Type B pancreatic cell (in vitro differentiated cells): ENCODE measurements at regions not wholly inside any gene's neighbourhood (a gene's known extent, or its start where the extent isn't known, plus 50 kb on each side); places are given as distances from the start of the nearest gene placed in this dataset.

ENCODE experiments used
- DNase-seq: peaks from one replicate; pipeline ENCODE4 v3.0.0; 2021; ENCODE audit warnings: mixed read lengths; ENCODE audit not compliant: unreplicated experiment; ENCODE audit errors: extremely low spot score
- H3K27ac Mint-ChIP-seq: 2 replicates; pipeline ENCODE4 v1.8.0; 2021; ENCODE audit warnings: mild to moderate bottlenecking, mixed read lengths
- H3K27me3 Mint-ChIP-seq: 2 replicates; pipeline ENCODE4 v1.8.0; 2021; ENCODE audit warnings: mixed read lengths
- H3K36me3 Mint-ChIP-seq: 2 replicates; pipeline ENCODE4 v1.8.0; 2021; ENCODE audit warnings: mixed read lengths
- H3K4me1 Mint-ChIP-seq: one replicate; pipeline ENCODE4 v1.8.0; 2021; ENCODE audit warnings: mixed read lengths; ENCODE audit not compliant: unreplicated experiment
- H3K4me3 Mint-ChIP-seq: 2 replicates; pipeline ENCODE4 v1.8.0; 2021; ENCODE audit warnings: mild to moderate bottlenecking, mixed read lengths
- H3K9me3 Mint-ChIP-seq: 2 replicates; pipeline ENCODE4 v1.8.0; 2021; ENCODE audit warnings: mixed read lengths
- TF ChIP-seq, protein P1 (sequence below): fragments of 200-600 bp; sonication (generic); conservative IDR thresholded peaks from 2 replicates; pipeline ENCODE4 v1.5.0; 2021; ENCODE audit warnings: antibody characterized with exemption, mild to moderate bottlenecking

DNA sequence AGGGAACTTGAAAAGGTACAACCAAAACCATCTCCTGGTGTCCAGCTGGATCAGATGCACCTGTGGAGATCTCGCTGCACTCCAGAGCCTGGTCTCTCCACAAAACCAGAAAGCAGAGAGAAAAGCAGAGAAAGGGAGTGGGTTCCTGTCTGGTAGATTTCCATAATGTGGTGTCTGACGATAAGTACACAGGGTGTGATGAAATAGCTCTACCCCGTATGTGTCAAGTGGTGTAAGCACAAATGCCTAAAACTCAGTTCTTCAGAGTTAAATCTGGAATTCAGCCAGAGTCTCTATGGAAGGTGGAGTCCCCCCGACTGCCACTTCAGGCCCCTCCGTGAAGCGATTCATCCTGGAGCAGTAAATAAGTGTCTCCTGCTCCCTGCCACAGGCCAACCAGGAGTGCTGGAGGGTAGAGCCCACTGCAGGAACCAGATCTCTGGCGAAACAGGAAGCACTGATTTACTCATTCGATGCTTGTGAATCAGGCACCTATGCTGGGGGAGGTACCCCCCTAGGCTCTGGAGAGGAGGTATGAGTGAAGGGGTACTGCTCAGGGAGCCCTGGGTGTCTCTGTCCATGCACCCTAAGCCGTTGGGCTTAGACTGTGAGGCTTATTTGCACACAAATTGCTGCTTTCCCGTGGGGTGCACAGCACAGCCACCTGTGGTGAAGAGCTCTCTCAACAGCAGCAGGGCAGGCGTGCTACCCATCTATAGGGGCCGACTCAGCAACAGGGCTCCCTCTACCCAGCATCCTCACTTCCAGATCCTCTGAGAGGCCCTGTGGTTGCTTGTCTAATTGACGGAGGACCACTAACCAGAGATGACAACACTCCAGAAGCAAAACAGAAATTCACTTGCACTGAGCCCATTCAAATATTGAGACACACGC lies 97.1 kb upstream of the MYOCD start:
- Mint-ChIP-seq H3K27me3 (peaks cover 29% of the 10 kb centered on the region), H3K36me3 (no peaks in the 10 kb centered on the region), H3K4me1 (peaks cover 12% of the 10 kb centered on the region), H3K4me3 (no peak overlapping the region), H3K27ac (no peak overlapping the region), H3K9me3 (no peaks in the 10 kb centered on the region)
- TF ChIP-seq, protein P1, sequence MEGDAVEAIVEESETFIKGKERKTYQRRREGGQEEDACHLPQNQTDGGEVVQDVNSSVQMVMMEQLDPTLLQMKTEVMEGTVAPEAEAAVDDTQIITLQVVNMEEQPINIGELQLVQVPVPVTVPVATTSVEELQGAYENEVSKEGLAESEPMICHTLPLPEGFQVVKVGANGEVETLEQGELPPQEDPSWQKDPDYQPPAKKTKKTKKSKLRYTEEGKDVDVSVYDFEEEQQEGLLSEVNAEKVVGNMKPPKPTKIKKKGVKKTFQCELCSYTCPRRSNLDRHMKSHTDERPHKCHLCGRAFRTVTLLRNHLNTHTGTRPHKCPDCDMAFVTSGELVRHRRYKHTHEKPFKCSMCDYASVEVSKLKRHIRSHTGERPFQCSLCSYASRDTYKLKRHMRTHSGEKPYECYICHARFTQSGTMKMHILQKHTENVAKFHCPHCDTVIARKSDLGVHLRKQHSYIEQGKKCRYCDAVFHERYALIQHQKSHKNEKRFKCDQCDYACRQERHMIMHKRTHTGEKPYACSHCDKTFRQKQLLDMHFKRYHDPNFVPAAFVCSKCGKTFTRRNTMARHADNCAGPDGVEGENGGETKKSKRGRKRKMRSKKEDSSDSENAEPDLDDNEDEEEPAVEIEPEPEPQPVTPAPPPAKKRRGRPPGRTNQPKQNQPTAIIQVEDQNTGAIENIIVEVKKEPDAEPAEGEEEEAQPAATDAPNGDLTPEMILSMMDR = no peak
- DNase-seq = no peak

DNA sequence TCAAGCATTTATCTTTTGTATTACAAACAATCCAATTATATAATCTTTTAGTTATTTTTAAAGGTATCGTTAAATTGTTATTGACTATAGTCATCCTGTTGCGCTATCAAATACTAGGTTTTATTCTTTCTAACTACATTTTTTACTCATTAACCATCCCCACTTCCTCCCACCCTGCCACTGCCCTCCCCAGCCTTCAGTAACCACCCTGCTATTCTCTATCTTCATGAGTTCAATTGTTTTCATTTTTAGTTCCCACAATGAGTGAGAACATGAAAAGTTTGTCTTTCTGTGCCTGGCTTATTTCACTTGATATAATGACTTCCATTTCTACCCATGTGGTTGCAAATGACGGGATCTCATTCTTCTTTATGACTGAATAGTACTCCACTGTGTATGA lies 94.1 kb upstream of the MYOCD start:
- no peak overlapping the region for H3K27ac Mint-ChIP-seq
- peaks cover 21% of the 10 kb centered on the region for H3K27me3 Mint-ChIP-seq
- no peaks in the 10 kb centered on the region for H3K36me3 Mint-ChIP-seq
- H3K9me3 Mint-ChIP-seq = no peaks in the 10 kb centered on the region
- DNase-seq = no peak
- TF ChIP-seq, protein P1 = no peak
- peaks cover 8% of the 10 kb centered on the region for H3K4me1 Mint-ChIP-seq
- H3K4me3 Mint-ChIP-seq = no peak overlapping the region

DNA sequence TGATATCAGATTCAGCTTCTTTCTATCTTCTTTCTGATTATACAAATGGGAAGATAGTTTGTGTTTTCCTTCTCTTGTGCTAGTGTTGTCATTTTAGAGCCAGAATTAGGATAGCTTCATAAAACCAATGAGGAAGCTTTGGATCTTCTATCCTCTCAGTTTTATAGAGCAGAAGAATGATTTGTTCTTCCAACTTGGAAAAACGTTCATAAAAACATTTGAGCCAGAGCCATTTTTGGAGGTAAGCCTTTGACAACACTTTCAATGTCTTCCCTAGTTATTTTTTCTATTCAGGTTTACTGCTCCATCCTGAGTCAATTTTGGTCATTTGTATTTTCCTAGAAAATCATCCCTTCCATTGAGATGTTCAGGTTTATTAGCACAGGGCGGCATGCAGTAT lies 91.2 kb upstream of the MYOCD start:
- no peaks in the 10 kb centered on the region for H3K36me3 Mint-ChIP-seq

DNA sequence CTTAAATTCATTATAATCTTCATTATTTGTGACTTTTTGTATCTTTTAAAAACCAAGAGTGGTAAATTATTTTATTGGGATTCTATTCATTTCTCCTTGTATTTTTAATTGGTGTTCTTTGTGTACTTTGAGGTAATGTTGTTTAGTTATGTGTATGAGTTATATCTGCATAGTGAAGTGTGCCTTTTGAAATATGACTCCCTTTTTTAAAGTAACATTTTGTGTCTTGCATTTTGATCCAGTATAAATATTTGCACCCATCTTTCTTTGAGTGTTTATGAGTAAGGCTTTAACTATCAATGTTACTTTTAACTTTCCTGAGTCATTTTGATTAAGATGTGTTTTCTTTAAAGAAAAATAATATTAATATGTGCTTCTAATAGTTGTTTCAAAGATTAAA lies 90.0 kb upstream of the MYOCD start:
- TF ChIP-seq, protein P1 = no peak

More for the DNA sequence above, 91.2 kb upstream of the MYOCD start:
- TF ChIP-seq, protein P1 = no peak
- peaks cover 13% of the 10 kb centered on the region for H3K27me3 Mint-ChIP-seq
- no peak for DNase-seq
- H3K4me3 Mint-ChIP-seq = no peak overlapping the region
- no peaks in the 10 kb centered on the region for H3K9me3 Mint-ChIP-seq
- peaks cover 6% of the 10 kb centered on the region for H3K4me1 Mint-ChIP-seq
- no peak overlapping the region for H3K27ac Mint-ChIP-seq

DNA sequence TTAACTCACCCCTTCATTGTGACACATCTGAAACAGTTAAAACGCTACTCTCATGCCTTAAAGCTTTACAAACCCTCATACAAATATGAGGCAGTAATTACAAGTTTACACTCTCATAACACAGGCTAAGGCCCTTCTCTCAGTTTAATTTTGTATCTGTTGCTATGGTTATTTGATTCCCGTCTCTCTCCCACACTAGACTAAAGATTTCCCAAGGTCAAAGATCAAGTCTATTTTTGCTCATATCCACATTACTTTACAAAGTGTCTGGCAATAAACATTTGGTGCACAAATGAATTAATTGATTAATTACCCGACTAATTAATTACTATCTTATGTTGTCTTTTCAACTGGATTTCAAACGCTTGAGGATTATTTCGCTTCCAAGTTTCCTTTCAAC lies 86.4 kb upstream of the MYOCD start:
- no peak for DNase-seq
- Mint-ChIP-seq H3K4me3 (no peak overlapping the region), H3K4me1 (peaks cover 11% of the 10 kb centered on the region), H3K36me3 (no peaks in the 10 kb centered on the region), H3K9me3 (peaks cover 4% of the 10 kb centered on the region), H3K27ac (no peak overlapping the region), H3K27me3 (peaks cover 17% of the 10 kb centered on the region)
- TF ChIP-seq, protein P1 = no peak

More for the DNA sequence above, 90.0 kb upstream of the MYOCD start:
- no peaks in the 10 kb centered on the region for H3K36me3 Mint-ChIP-seq
- DNase-seq = no peak
- H3K27ac Mint-ChIP-seq = no peak overlapping the region
- H3K27me3 Mint-ChIP-seq = peaks cover 9% of the 10 kb centered on the region
- H3K9me3 Mint-ChIP-seq = no peaks in the 10 kb centered on the region
- no peak overlapping the region for H3K4me3 Mint-ChIP-seq
- H3K4me1 Mint-ChIP-seq = peaks cover 11% of the 10 kb centered on the region
